ENCODE measurements at regions not wholly inside any gene's neighbourhood (a gene's known extent, or its start where the extent isn't known, plus 50 kb on each side); places are given as distances from the start of the nearest gene placed in this dataset.

DNA sequence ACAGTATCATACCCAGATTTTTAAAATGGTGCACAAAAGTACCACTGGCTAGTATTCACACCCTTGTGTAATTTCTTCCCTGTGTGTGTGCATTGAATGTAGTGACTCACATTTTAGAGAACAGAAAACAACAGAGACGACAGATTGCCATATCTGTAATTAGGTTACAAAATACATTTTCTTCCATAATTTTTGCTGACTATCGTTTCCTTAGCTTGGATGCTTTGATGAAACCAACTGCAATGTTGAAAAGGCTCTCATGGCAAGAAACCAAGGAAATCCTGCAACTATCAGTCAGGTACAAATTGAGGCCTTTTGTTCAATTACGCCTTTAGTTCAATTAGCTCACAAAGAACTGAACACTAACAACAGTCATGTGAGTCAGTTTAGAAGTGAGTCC, 484.4 kb downstream of the ZNF804A start:
- Histone ChIP-seq H3K9me3 (ENCODE audit: control insufficient read depth, low read depth, low read length) (no peaks in the 10 kb centered on the region), H3K4me1 (ENCODE audit: control insufficient read depth, low read depth, low read length) (no peaks in the 10 kb centered on the region), H3K27ac (ENCODE audit: low read length) (no peak overlapping the region), H3K9ac (ENCODE audit: low read length) (no peak overlapping the region), H3K27me3 (ENCODE audit: control insufficient read depth, insufficient read depth, low read length) (no peaks in the 10 kb centered on the region), H3K4me3 (ENCODE audit: low read length) (no peak overlapping the region), H3K36me3 (ENCODE audit: control insufficient read depth, low read depth, low read length) (no peaks in the 10 kb centered on the region)

DNA sequence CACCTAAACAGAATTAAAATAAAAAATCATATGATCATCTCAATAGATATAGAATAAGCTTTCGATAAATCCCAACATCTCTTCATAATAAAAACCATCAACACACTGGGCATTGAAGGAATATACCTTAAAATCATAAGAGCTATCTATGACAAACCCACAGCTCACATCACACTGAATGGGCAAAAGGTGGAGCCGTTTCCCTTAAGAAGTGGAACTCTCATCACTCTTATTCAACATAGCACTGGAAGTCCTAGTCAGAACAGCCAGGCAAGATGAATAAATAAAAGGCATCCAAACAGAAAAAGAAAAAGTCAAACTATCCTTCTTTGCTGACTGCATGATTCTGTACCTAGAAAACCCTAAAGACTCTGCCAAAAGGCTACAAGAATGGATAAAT, 510.3 kb downstream of the ZNF804A start:
- H3K9me3 ChIP-seq (ENCODE audit: control insufficient read depth, low read depth, low read length) = no peaks in the 10 kb centered on the region
- H3K36me3 ChIP-seq (ENCODE audit: control insufficient read depth, low read depth, low read length) = no peaks in the 10 kb centered on the region
- H3K27me3 ChIP-seq (ENCODE audit: control insufficient read depth, insufficient read depth, low read length) = no peaks in the 10 kb centered on the region
- no peak overlapping the region for H3K27ac ChIP-seq (ENCODE audit: low read length)
- H3K9ac ChIP-seq (ENCODE audit: low read length) = no peak overlapping the region
- H3K4me1 ChIP-seq (ENCODE audit: control insufficient read depth, low read depth, low read length) = no peaks in the 10 kb centered on the region
- no peak overlapping the region for H3K4me3 ChIP-seq (ENCODE audit: low read length)

DNA sequence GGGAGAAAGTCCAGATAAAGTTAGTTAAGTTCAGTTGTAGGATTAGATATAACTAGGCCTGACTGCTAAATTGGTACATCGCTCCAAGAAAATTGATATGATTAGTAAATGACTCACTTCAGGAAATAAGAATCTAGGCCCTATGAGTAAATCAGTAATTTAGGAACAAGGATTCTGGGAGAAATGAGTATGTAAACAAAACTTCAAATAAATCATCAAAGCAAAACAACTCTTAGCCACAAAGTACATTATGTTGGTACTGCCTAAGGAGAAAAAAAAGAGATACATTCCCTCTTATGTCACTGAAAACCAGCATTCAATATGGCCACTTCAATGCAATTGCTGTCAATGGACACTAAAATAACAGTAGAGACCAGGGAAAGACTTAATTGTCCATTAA, 529.1 kb downstream of the ZNF804A start:
- H3K27ac ChIP-seq (ENCODE audit: low read length) = no peak overlapping the region
- H3K4me1 ChIP-seq (ENCODE audit: control insufficient read depth, low read depth, low read length) = no peaks in the 10 kb centered on the region
- H3K9ac ChIP-seq (ENCODE audit: low read length) = no peak overlapping the region
- no peaks in the 10 kb centered on the region for H3K9me3 ChIP-seq (ENCODE audit: control insufficient read depth, low read depth, low read length)
- no peaks in the 10 kb centered on the region for H3K36me3 ChIP-seq (ENCODE audit: control insufficient read depth, low read depth, low read length)
- no peaks in the 10 kb centered on the region for H3K27me3 ChIP-seq (ENCODE audit: control insufficient read depth, insufficient read depth, low read length)
- no peak overlapping the region for H3K4me3 ChIP-seq (ENCODE audit: low read length)

DNA sequence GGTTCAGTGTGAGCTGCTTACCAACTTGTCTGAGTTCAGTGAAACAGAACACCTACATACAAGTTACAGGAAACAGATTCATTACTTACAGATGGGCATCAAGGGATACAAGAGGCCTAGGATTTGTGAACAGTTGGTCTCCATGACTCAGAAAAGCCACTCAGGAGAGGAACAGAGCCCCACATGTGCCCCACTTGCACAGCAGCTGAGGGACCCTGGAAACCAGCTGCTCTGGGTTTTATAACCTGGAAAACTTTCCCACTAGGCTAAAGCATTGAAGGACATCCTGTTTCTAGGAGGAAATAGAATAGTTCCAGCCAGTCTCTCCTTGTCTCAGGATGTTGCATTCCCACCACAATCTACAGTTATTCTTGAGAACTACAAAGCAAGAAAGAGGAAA, 530.0 kb downstream of the ZNF804A start:
- Histone ChIP-seq H3K4me3 (ENCODE audit: low read length) (no peak overlapping the region), H3K27ac (ENCODE audit: low read length) (no peak overlapping the region), H3K36me3 (ENCODE audit: control insufficient read depth, low read depth, low read length) (no peaks in the 10 kb centered on the region)

DNA sequence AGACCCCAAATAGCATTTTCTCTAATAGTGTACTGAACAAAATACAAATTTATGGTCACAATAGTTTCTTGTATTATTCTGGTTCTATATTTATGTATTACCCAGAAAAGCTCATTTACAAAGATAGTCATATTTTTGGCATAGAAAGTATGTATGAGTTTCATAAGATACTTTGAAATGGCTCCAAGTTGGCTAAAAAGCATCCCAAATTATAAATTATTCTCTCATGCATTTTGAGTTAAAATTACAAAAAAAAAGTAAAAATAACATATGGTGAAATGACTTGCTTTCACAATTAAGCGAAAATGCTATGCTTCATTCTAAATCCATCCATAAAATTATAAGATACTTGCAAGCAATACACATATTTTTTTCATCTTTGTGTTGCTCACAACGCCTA, 530.7 kb downstream of the ZNF804A start:
- no peaks in the 10 kb centered on the region for H3K9me3 ChIP-seq (ENCODE audit: control insufficient read depth, low read depth, low read length)
- no peak overlapping the region for H3K27ac ChIP-seq (ENCODE audit: low read length)

More for the DNA sequence above, 530.0 kb downstream of the ZNF804A start:
- H3K9me3 ChIP-seq (ENCODE audit: control insufficient read depth, low read depth, low read length) = no peaks in the 10 kb centered on the region
- H3K9ac ChIP-seq (ENCODE audit: low read length) = no peak overlapping the region
- no peaks in the 10 kb centered on the region for H3K4me1 ChIP-seq (ENCODE audit: control insufficient read depth, low read depth, low read length)
- no peaks in the 10 kb centered on the region for H3K27me3 ChIP-seq (ENCODE audit: control insufficient read depth, insufficient read depth, low read length)

DNA sequence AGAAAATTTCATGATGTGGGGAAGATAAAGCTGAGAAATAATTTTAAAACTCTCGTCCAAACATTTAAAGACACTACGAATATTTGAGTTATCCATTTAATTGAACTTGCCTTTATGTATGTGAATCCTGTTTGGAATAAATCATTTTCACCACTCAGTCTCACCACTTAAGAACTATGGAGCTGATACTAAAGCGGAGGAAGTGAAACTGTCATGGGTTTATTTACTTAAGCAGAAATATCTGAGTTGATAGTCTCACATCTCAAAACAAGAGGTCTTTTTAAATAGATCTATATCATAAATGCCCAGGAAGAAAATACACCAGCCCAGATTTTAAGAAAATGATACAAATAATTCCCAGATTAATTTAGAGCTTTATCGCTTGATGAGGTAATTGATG, 532.4 kb downstream of the ZNF804A start:
- H3K27ac ChIP-seq (ENCODE audit: low read length) = no peak overlapping the region
- H3K4me3 ChIP-seq (ENCODE audit: low read length) = no peak overlapping the region
- no peaks in the 10 kb centered on the region for H3K36me3 ChIP-seq (ENCODE audit: control insufficient read depth, low read depth, low read length)
- no peaks in the 10 kb centered on the region for H3K27me3 ChIP-seq (ENCODE audit: control insufficient read depth, insufficient read depth, low read length)
- no peak overlapping the region for H3K9ac ChIP-seq (ENCODE audit: low read length)
- H3K9me3 ChIP-seq (ENCODE audit: control insufficient read depth, low read depth, low read length) = no peaks in the 10 kb centered on the region
- H3K4me1 ChIP-seq (ENCODE audit: control insufficient read depth, low read depth, low read length) = no peaks in the 10 kb centered on the region

More for the DNA sequence above, 530.7 kb downstream of the ZNF804A start:
- H3K9ac ChIP-seq (ENCODE audit: low read length) = no peak overlapping the region
- no peaks in the 10 kb centered on the region for H3K4me1 ChIP-seq (ENCODE audit: control insufficient read depth, low read depth, low read length)
- H3K4me3 ChIP-seq (ENCODE audit: low read length) = no peak overlapping the region
- no peaks in the 10 kb centered on the region for H3K36me3 ChIP-seq (ENCODE audit: control insufficient read depth, low read depth, low read length)
- H3K27me3 ChIP-seq (ENCODE audit: control insufficient read depth, insufficient read depth, low read length) = no peaks in the 10 kb centered on the region

DNA sequence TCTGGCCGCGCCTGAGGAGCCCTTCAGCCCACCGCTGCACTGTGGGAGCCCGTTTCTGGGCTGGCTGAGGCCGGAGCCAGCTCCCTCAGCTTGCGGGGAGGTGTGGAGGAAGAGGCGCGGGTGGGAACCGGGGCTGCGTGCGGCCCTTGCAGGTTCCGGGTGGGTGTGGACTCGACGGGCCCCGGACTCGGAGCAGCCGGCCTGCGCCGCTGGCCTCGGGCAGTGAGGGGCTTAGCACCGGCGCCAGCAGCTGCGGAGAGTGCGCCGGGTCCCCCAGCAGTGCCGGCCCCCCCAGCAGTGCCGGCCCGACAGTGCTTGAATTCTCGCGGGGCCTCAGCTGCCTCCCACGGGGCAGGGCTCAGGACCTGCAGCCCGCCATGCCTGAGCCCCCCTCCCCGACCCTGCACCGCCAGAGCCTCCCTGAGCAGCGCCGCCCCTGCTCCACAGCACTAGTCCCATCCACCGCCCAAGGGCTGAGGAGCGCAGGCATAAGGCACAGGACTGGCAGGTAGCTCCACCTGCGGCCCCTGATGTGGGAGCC, 534.2 kb downstream of the ZNF804A start:
- no peaks in the 10 kb centered on the region for H3K36me3 ChIP-seq (ENCODE audit: control insufficient read depth, low read depth, low read length)
- H3K4me3 ChIP-seq (ENCODE audit: low read length) = no peak overlapping the region
- H3K9ac ChIP-seq (ENCODE audit: low read length) = no peak overlapping the region
- no peaks in the 10 kb centered on the region for H3K27me3 ChIP-seq (ENCODE audit: control insufficient read depth, insufficient read depth, low read length)
- H3K4me1 ChIP-seq (ENCODE audit: control insufficient read depth, low read depth, low read length) = no peaks in the 10 kb centered on the region
- no peak overlapping the region for H3K27ac ChIP-seq (ENCODE audit: low read length)
- H3K9me3 ChIP-seq (ENCODE audit: control insufficient read depth, low read depth, low read length) = no peaks in the 10 kb centered on the region

DNA sequence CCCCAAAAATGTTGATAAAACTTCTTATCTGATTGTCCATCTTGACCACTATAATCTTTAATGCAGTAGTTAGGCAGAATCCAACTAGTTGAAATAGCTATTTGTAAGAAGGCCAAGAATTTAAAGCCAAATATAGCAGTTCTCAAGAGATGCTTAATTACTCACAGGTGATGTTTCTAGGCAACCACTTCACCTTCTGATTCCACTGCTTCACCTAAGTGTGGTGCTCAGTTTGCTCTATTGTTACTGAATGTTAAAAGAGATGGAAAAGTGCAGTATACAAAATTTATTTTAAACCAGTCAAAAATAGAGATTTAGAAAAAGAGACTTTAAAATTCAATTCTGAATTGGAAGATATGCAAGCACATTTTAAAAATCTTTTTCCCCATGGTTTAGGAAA, 539.4 kb downstream of the ZNF804A start:
- H3K4me1 ChIP-seq (ENCODE audit: control insufficient read depth, low read depth, low read length) = no peaks in the 10 kb centered on the region
- H3K4me3 ChIP-seq (ENCODE audit: low read length) = no peak overlapping the region
- no peaks in the 10 kb centered on the region for H3K36me3 ChIP-seq (ENCODE audit: control insufficient read depth, low read depth, low read length)
- H3K9me3 ChIP-seq (ENCODE audit: control insufficient read depth, low read depth, low read length) = no peaks in the 10 kb centered on the region
- H3K9ac ChIP-seq (ENCODE audit: low read length) = no peak overlapping the region
- H3K27ac ChIP-seq (ENCODE audit: low read length) = no peak overlapping the region
- no peaks in the 10 kb centered on the region for H3K27me3 ChIP-seq (ENCODE audit: control insufficient read depth, insufficient read depth, low read length)

DNA sequence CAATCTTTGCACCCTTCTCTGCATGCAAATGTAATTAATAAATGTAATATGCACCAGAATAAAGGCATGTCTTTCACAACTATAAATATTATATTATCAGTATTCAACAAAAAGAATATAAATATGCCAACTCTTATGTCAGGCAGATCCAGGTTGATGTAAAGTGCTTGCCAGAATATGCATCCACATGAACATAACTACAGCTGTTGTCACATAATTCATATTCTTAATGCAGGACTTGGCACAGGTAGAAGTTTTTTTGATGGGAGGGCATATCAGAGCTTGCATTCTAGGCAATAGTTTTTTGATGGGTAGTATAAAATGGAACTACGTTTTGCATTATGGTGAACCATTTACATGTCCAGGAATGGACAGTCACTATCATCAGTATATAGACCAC, 544.3 kb downstream of the ZNF804A start:
- no peaks in the 10 kb centered on the region for H3K4me1 ChIP-seq (ENCODE audit: control insufficient read depth, low read depth, low read length)
- no peak overlapping the region for H3K4me3 ChIP-seq (ENCODE audit: low read length)
- H3K9ac ChIP-seq (ENCODE audit: low read length) = no peak overlapping the region
- H3K36me3 ChIP-seq (ENCODE audit: control insufficient read depth, low read depth, low read length) = no peaks in the 10 kb centered on the region
- no peaks in the 10 kb centered on the region for H3K9me3 ChIP-seq (ENCODE audit: control insufficient read depth, low read depth, low read length)
- H3K27me3 ChIP-seq (ENCODE audit: control insufficient read depth, insufficient read depth, low read length) = no peaks in the 10 kb centered on the region
- no peak overlapping the region for H3K27ac ChIP-seq (ENCODE audit: low read length)

DNA sequence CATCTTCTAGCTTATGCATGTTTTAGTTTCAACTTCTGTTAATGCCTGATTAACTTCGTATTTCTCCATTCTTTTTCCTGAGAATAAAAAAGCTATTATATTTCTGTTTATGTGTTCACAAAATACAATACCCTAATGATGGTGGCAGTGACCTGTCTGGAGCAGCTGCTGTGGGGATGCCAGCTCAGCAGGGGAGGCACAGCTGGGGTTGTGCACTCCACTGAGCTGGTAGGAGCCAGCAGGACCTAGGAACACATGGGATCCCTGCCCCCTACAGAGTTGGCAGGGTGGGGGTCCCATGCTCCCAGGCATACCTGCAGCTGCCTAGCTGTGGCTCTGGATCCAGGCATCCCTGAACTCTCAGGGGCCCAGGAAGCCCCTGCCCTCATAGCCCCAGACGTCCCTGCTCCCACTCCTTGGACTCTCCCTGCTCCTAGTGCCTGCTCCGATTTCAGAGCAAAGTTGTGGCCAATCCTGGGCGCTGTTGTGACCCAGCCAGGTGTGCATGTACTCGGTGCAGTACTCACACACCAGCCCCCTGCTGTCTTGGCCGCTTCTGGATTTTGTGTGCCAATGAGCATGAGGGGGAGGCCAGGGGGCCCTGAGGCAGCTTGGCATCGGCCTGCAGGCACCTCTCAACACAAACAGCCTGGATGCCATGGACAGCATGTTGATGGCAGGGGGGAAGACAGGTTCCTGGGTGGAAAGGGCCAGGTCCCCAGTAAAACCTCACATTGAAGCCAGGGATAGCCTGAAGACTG, 546.0 kb downstream of the ZNF804A start:
- no peaks in the 10 kb centered on the region for H3K27me3 ChIP-seq (ENCODE audit: control insufficient read depth, insufficient read depth, low read length)
- H3K27ac ChIP-seq (ENCODE audit: low read length) = no peak overlapping the region
- no peak overlapping the region for H3K4me3 ChIP-seq (ENCODE audit: low read length)
- no peaks in the 10 kb centered on the region for H3K4me1 ChIP-seq (ENCODE audit: control insufficient read depth, low read depth, low read length)
- H3K9me3 ChIP-seq (ENCODE audit: control insufficient read depth, low read depth, low read length) = no peaks in the 10 kb centered on the region
- no peaks in the 10 kb centered on the region for H3K36me3 ChIP-seq (ENCODE audit: control insufficient read depth, low read depth, low read length)
- no peak overlapping the region for H3K9ac ChIP-seq (ENCODE audit: low read length)

DNA sequence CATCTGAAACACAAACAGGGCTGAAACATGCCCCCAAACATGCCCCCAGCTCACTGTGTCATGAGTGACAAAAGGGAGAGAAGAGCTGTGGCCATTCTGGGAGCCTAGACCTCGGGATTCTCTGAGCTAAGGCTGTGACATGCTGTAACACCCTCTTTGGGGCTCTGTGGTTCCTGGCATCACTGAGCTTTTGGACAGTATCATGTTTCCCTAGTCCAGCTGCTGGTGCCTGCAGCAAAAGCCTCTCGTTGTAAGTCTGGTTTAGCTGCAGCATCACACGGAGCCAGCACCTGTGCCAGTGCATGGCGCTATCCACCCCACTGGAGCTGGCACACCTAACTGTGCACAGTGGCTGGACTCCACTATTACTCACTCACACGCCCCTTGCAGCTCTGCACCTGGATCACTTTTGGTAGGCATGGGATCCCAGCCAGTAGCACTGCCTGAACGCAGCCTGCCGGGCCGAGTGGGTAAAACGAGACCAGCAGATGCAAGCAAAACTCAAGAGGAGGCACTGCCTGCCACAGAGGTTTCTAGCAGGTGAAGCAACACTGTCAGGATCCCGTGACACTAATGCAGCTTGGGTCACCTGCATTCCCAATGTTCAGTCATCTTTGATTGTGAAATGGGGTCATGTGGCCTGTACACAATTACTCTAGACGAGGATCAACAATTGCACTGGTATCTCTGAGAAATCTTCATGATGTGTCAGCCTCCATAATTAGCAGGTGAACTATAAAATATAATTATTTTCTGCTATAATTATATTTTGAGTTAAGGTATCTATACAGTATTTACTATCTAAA, 547.2 kb downstream of the ZNF804A start:
- H3K9me3 ChIP-seq (ENCODE audit: control insufficient read depth, low read depth, low read length) = no peaks in the 10 kb centered on the region
- no peak overlapping the region for H3K4me3 ChIP-seq (ENCODE audit: low read length)
- no peaks in the 10 kb centered on the region for H3K27me3 ChIP-seq (ENCODE audit: control insufficient read depth, insufficient read depth, low read length)
- no peaks in the 10 kb centered on the region for H3K4me1 ChIP-seq (ENCODE audit: control insufficient read depth, low read depth, low read length)
- H3K36me3 ChIP-seq (ENCODE audit: control insufficient read depth, low read depth, low read length) = no peaks in the 10 kb centered on the region
- no peak overlapping the region for H3K9ac ChIP-seq (ENCODE audit: low read length)
- H3K27ac ChIP-seq (ENCODE audit: low read length) = no peak overlapping the region
